Loucy (cell line): ENCODE measurements at regions not wholly inside any gene's neighbourhood (a gene's known extent, or its start where the extent isn't known, plus 50 kb on each side); places are given as distances from the start of the nearest gene placed in this dataset.

Source experiments
- H2AFZ ChIP-seq: fragments of 200-600 bp; sonication (generic); 2 replicates; pipeline ENCODE4 v1.6.0; 2016; ENCODE audit warnings: antibody characterized with exemption, mild to moderate bottlenecking, low read length, moderate library complexity
- H3F3A ChIP-seq: fragments of 200-600 bp; 2 replicates; pipeline ENCODE4 v1.6.0; 2016; ENCODE audit warnings: antibody characterized with exemption, low read depth, mild to moderate bottlenecking
- H3K27me3 ChIP-seq: fragments of 200-600 bp; sonication (generic); 2 replicates; pipeline ENCODE4 v1.6.1; 2014; ENCODE audit warnings: low read length, mild to moderate bottlenecking; ENCODE audit not compliant: insufficient read depth, poor library complexity, severe bottlenecking
- H3K36me3 ChIP-seq: fragments of 200-600 bp; sonication (generic); 2 replicates; pipeline ENCODE4 v1.6.1; 2016; ENCODE audit warnings: low read length; ENCODE audit not compliant: insufficient read depth
- H3K4me1 ChIP-seq: fragments of 200-600 bp; sonication (generic); 2 replicates; pipeline ENCODE4 v1.5.1; 2014; ENCODE audit warnings: low read length, mild to moderate bottlenecking; ENCODE audit not compliant: insufficient read depth, poor library complexity, severe bottlenecking
- H3K4me2 ChIP-seq: fragments of 200-600 bp; sonication (generic); 2 replicates; pipeline ENCODE4 v1.6.0; 2014; ENCODE audit warnings: antibody characterized with exemption, low read length, low read depth, mild to moderate bottlenecking; ENCODE audit not compliant: poor library complexity, severe bottlenecking
- H3K4me3 ChIP-seq: fragments of 200-600 bp; sonication (generic); 2 replicates; pipeline ENCODE4 v1.5.1; 2014; ENCODE audit warnings: low read length, mild to moderate bottlenecking, mixed read lengths; ENCODE audit not compliant: poor library complexity, severe bottlenecking
- H3K79me2 ChIP-seq: fragments of 200-600 bp; sonication (generic); 2 replicates; pipeline ENCODE4 v1.6.1; 2014; ENCODE audit warnings: low read length; ENCODE audit not compliant: insufficient read depth
- H3K9ac ChIP-seq: fragments of 200-600 bp; sonication (generic); 2 replicates; pipeline ENCODE4 v1.6.0; 2014; ENCODE audit warnings: mild to moderate bottlenecking, low read depth, low read length, moderate library complexity; ENCODE audit not compliant: poor library complexity, severe bottlenecking
- H3K9me2 ChIP-seq: fragments of 200-600 bp; sonication (generic); replicated peaks from 2 replicates; pipeline ENCODE4 v1.6.1; 2016; ENCODE audit warnings: low read depth, low read length, mixed read lengths
- H3K9me3 ChIP-seq: fragments of 200-600 bp; sonication (generic); 2 replicates; pipeline ENCODE4 v1.6.1; 2014; ENCODE audit warnings: mild to moderate bottlenecking, antibody characterized with exemption, low read length, low read depth; ENCODE audit not compliant: insufficient read depth
- H4K20me1 ChIP-seq: fragments of 200-600 bp; sonication (generic); 2 replicates; pipeline ENCODE4 v1.6.0; 2014; ENCODE audit warnings: antibody characterized with exemption, low read length, mild to moderate bottlenecking; ENCODE audit not compliant: insufficient read depth, poor library complexity, severe bottlenecking
- CTCF ChIP-seq: fragments of 200-600 bp; sonication (generic); conservative IDR thresholded peaks from 2 replicates; pipeline ENCODE4 v1.5.1; 2014; ENCODE audit warnings: mild to moderate bottlenecking, antibody characterized with exemption, low read length
- EZH2phosphoT487 ChIP-seq: fragments of 200-600 bp; IDR thresholded peaks from 2 replicates; pipeline ENCODE4 v1.6.1; 2018; ENCODE audit warnings: antibody characterized with exemption, mild to moderate bottlenecking, moderate library complexity, borderline replicate concordance

GRCh38 chr18:61731693-61732376 is 161.0 kb downstream of the RNF152 start:
- no peaks in the 10 kb centered on the region for H4K20me1 ChIP-seq
- no peaks in the 10 kb centered on the region for H3K36me3 ChIP-seq
- no peak overlapping the region for H3K9ac ChIP-seq

GRCh38 chr18:61731178-61731577 is 161.6 kb downstream of the RNF152 start:
- no peaks in the 10 kb centered on the region for H3K36me3 ChIP-seq
- H4K20me1 ChIP-seq: no peaks in the 10 kb centered on the region
- H3F3A ChIP-seq: no peaks in the 10 kb centered on the region
- H3K4me2 ChIP-seq: no peak overlapping the region
- no peaks in the 10 kb centered on the region for H3K4me1 ChIP-seq
- H3K9me2 ChIP-seq: no peaks in the 10 kb centered on the region
- H3K9ac ChIP-seq: no peak overlapping the region
- H3K27me3 ChIP-seq: no peaks in the 10 kb centered on the region
- H2AFZ ChIP-seq: no peak overlapping the region
- no peaks in the 10 kb centered on the region for H3K79me2 ChIP-seq
- H3K9me3 ChIP-seq: no peaks in the 10 kb centered on the region
- TF ChIP-seq CTCF (no peak), EZH2phosphoT487 (no peak)
- no peak overlapping the region for H3K4me3 ChIP-seq

More at GRCh38 chr18:61731693-61732376, 161.0 kb downstream of the RNF152 start:
- Histone ChIP-seq H3F3A (no peaks in the 10 kb centered on the region), H2AFZ (no peak overlapping the region), H3K9me2 (no peaks in the 10 kb centered on the region), H3K4me1 (no peaks in the 10 kb centered on the region), H3K79me2 (no peaks in the 10 kb centered on the region), H3K4me3 (no peak overlapping the region), H3K4me2 (no peak overlapping the region), H3K27me3 (no peaks in the 10 kb centered on the region), H3K9me3 (no peaks in the 10 kb centered on the region)
- TF ChIP-seq EZH2phosphoT487 (no peak), CTCF (no peak)

- H3K4me2 ChIP-seq: no peak overlapping the region
- no peak overlapping the region for H2AFZ ChIP-seq
- no peaks in the 10 kb centered on the region for H3K9me3 ChIP-seq
- H3K4me3 ChIP-seq: no peak overlapping the region
- no peaks in the 10 kb centered on the region for H3F3A ChIP-seq
- no peak overlapping the region for H3K9ac ChIP-seq
- H3K27me3 ChIP-seq: no peaks in the 10 kb centered on the region
- no peak for TF ChIP-seq CTCF
- TF ChIP-seq EZH2phosphoT487: no peak
- H3K9me2 ChIP-seq: no peaks in the 10 kb centered on the region
- no peaks in the 10 kb centered on the region for H3K79me2 ChIP-seq
- H4K20me1 ChIP-seq: no peaks in the 10 kb centered on the region
- no peaks in the 10 kb centered on the region for H3K4me1 ChIP-seq
- no peaks in the 10 kb centered on the region for H3K36me3 ChIP-seq
Observed at GRCh38 chr18:61729322-61729721, 163.5 kb downstream of the RNF152 start.
